Fibroblast of the aortic adventitia (primary cell): ENCODE measurements at regions not wholly inside any gene's neighbourhood (a gene's known extent, or its start where the extent isn't known, plus 50 kb on each side); places are given as distances from the start of the nearest gene placed in this dataset.
A peak's percentile ranks its signal among the peaks of the same experiment; 100 is the strongest.

ENCODE experiments used
- DNase-seq: peaks from one replicate; pipeline ENCODE4 v3.0.0-alpha.2; 2010; ENCODE audit warnings: low read depth
- H3K4me3 ChIP-seq: 2 replicates; pipeline ENCODE4 v1.5.1; 2011; ENCODE audit warnings: low read depth, mild to moderate bottlenecking, control low read depth, low read length, moderate library complexity
- CTCF ChIP-seq: IDR thresholded peaks from 2 replicates; pipeline ENCODE4 v1.5.1; 2011; ENCODE audit warnings: mild to moderate bottlenecking, low read length, control low read depth, inconsistent platforms; ENCODE audit not compliant: insufficient read depth

GRCh38 chr5:105968981-105969380 is 1701.8 kb downstream of the EFNA5 start:
- no peak overlapping the region for H3K4me3 ChIP-seq
- TF ChIP-seq CTCF: no peak
- DNase-seq: peak; percentile 13

- DNase-seq: no peak
Observed at GRCh38 chr5:105963696-105964255, 1707.0 kb downstream of the EFNA5 start.

GRCh38 chr5:105961572-105961971 is 1709.2 kb downstream of the EFNA5 start:
- H3K4me3 ChIP-seq: no peak overlapping the region
- DNase-seq: no peak
- TF ChIP-seq CTCF: no peak

More at GRCh38 chr5:105963696-105964255, 1707.0 kb downstream of the EFNA5 start:
- TF ChIP-seq CTCF: no peak
- H3K4me3 ChIP-seq: no peak overlapping the region

- H3K4me3 ChIP-seq: no peak overlapping the region
- peak; percentile 36 for DNase-seq
- no peak for TF ChIP-seq CTCF
Observed at GRCh38 chr5:105956456-105957196, 1714.1 kb downstream of the EFNA5 start.

GRCh38 chr5:105954341-105954740 is 1716.4 kb downstream of the EFNA5 start:
- no peak for DNase-seq
- no peak overlapping the region for H3K4me3 ChIP-seq
- no peak for TF ChIP-seq CTCF

GRCh38 chr5:105953616-105954015 is 1717.1 kb downstream of the EFNA5 start:
- H3K4me3 ChIP-seq: no peak overlapping the region
- DNase-seq: no peak
- no peak for TF ChIP-seq CTCF
